IMR-90 (cell line): ENCODE measurements at regions not wholly inside any gene's neighbourhood (a gene's known extent, or its start where the extent isn't known, plus 50 kb on each side); places are given as distances from the start of the nearest gene placed in this dataset.

Source experiments
- ATAC-seq: fragments of 200-7000 bp; cut with Tn5 transposase; 2 replicates; pipeline ENCODE4 v1.9.1; 2020; ENCODE audit warnings: low read depth, mild to moderate bottlenecking, moderate library complexity
- BruUV-seq: library from RNA; stranded (reverse); fragments of 400-500 nt; replicated peaks from 2 replicates; lab custom pipeline; 2021; lab: Mats Ljungman, UMichigan
- CTCF ChIA-PET: fragments of 300-600 bp; formaldehyde crosslinking; extraction: SDS; loops from one replicate; lab custom pipeline; 2021; ENCODE audit warnings: antibody characterized with exemption; lab: Yijun Ruan, JAX
- POLR2A ChIA-PET: fragments of 300-600 bp; sonication (Branson Sonifier 250); formaldehyde crosslinking; loops from one replicate; lab custom pipeline; 2022; ENCODE audit warnings: antibody characterized with exemption; ENCODE audit not compliant: unreplicated experiment; lab: Charles Lee
- DNase-seq: peaks from one replicate; pipeline ENCODE4 v3.0.0; 2013
- H2AFZ ChIP-seq: replicated peaks from 2 replicates; pipeline ENCODE3; 2013; ENCODE audit warnings: low read length, mild to moderate bottlenecking; ENCODE audit not compliant: poor library complexity
- H2AK5ac ChIP-seq: 2 replicates; pipeline ENCODE4 v1.6.1; 2013; ENCODE audit warnings: low read depth, low read length, inconsistent platforms
- H2AK9ac ChIP-seq: replicated peaks from 2 replicates; pipeline ENCODE3; 2013; ENCODE audit warnings: mild to moderate bottlenecking, low read depth, low read length, moderate library complexity; ENCODE audit not compliant: poor library complexity
- H2BK120ac ChIP-seq: 2 replicates; pipeline ENCODE4 v1.6.1; 2013; ENCODE audit warnings: low read depth, low read length, inconsistent platforms
- H2BK15ac ChIP-seq: 3 replicates; pipeline ENCODE4 v1.6.1; 2013; ENCODE audit warnings: low read depth, low read length, inconsistent platforms
- H2BK20ac ChIP-seq: 2 replicates; pipeline ENCODE4 v1.6.1; 2013; ENCODE audit warnings: low read depth, mild to moderate bottlenecking, inconsistent platforms, low read length, moderate library complexity
- H2BK5ac ChIP-seq: 2 replicates; pipeline ENCODE4 v1.6.1; 2013; ENCODE audit warnings: mild to moderate bottlenecking, low read depth, low read length, inconsistent platforms; ENCODE audit not compliant: poor library complexity, severe bottlenecking
- H3K14ac ChIP-seq: replicated peaks from 2 replicates; pipeline ENCODE4 v1.6.1; 2013; ENCODE audit warnings: low read depth, low read length, inconsistent platforms
- H3K18ac ChIP-seq: 2 replicates; pipeline ENCODE4 v1.6.1; 2013; ENCODE audit warnings: low read depth, low read length, control low read depth
- H3K23ac ChIP-seq: 2 replicates; pipeline ENCODE4 v1.6.1; 2013; ENCODE audit warnings: low read depth, low read length, inconsistent platforms
- H3K27ac ChIP-seq: 2 replicates; pipeline ENCODE4 v1.5.1; 2013; ENCODE audit warnings: mild to moderate bottlenecking, control low read depth, low read length; ENCODE audit not compliant: insufficient read depth
- H3K27me3 ChIP-seq: 2 replicates; pipeline ENCODE4 v1.6.1; 2013; ENCODE audit warnings: low read length; ENCODE audit not compliant: control insufficient read depth, insufficient read depth
- H3K36me3 ChIP-seq: 2 replicates; pipeline ENCODE4 v1.6.1; 2013; ENCODE audit warnings: low read length, mixed read lengths; ENCODE audit not compliant: control insufficient read depth, insufficient read depth
- H3K4ac ChIP-seq: 2 replicates; pipeline ENCODE4 v1.6.1; 2013; ENCODE audit warnings: low read depth, low read length, inconsistent platforms
- H3K4me1 ChIP-seq: 2 replicates; pipeline ENCODE4 v1.6.1; 2013; ENCODE audit warnings: low read length, mixed read lengths; ENCODE audit not compliant: control insufficient read depth, insufficient read depth
- H3K4me2 ChIP-seq: 2 replicates; pipeline ENCODE4 v1.6.1; 2013; ENCODE audit warnings: low read depth, mild to moderate bottlenecking, control low read depth, low read length, moderate library complexity
- H3K4me3 ChIP-seq: 2 replicates; pipeline ENCODE4 v1.5.1; 2013; ENCODE audit warnings: low read depth, mild to moderate bottlenecking, control low read depth, low read length, moderate library complexity; ENCODE audit not compliant: insufficient read depth
- H3K56ac ChIP-seq: 2 replicates; pipeline ENCODE4 v1.6.1; 2013; ENCODE audit warnings: low read length, inconsistent platforms; ENCODE audit not compliant: insufficient read depth; ENCODE audit errors: extremely low read depth
- H3K79me1 ChIP-seq, 2 experiments: 2 replicates each; pipeline ENCODE4 v1.6.1; 2013; ENCODE audit warnings: low read length in 2 of 2, inconsistent platforms in 1 of 2, low read depth in 1 of 2
- H3K9ac ChIP-seq: 2 replicates; pipeline ENCODE4 v1.6.1; 2013; ENCODE audit warnings: low read depth, low read length, control low read depth
- H3K9me1 ChIP-seq: 2 replicates; pipeline ENCODE4 v1.6.1; 2013; ENCODE audit warnings: low read length, inconsistent platforms; ENCODE audit not compliant: insufficient read depth
- H3K9me3 ChIP-seq: 2 replicates; pipeline ENCODE4 v1.6.1; 2013; ENCODE audit warnings: low read length; ENCODE audit not compliant: control insufficient read depth, insufficient read depth
- H4K20me1 ChIP-seq: 2 replicates; pipeline ENCODE4 v1.6.1; 2013; ENCODE audit warnings: low read length, inconsistent platforms; ENCODE audit not compliant: insufficient read depth
- H4K5ac ChIP-seq: 2 replicates; pipeline ENCODE4 v1.6.1; 2013; ENCODE audit warnings: mild to moderate bottlenecking, low read depth, low read length, control low read depth
- H4K8ac ChIP-seq, 2 experiments: 2 replicates each; pipeline ENCODE4 v1.6.1; 2013; ENCODE audit warnings: low read depth in 2 of 2, low read length in 2 of 2, control low read depth in 1 of 2, inconsistent platforms in 1 of 2
- H4K91ac ChIP-seq: 2 replicates; pipeline ENCODE4 v1.6.1; 2013; ENCODE audit warnings: low read depth, low read length, inconsistent platforms; ENCODE audit not compliant: insufficient read depth
- CHD1 ChIP-seq: IDR thresholded peaks from 2 replicates; pipeline ENCODE4 v1.6.1; 2012; ENCODE audit warnings: low read depth, low read length, improper control_type of control experiment
- FOS ChIP-seq: fragments of 150-350 bp; IDR thresholded peaks from 2 replicates; pipeline ENCODE4 v1.6.1; 2016; ENCODE audit warnings: low read depth, low read length
- MAFK ChIP-seq: IDR thresholded peaks from 2 replicates; pipeline ENCODE4 v1.6.1; 2012; ENCODE audit warnings: low read depth, low read length, improper control_type of control experiment
- MAZ ChIP-seq: IDR thresholded peaks from 2 replicates; pipeline ENCODE4 v1.6.1; 2012; ENCODE audit warnings: low read depth, mild to moderate bottlenecking, low read length, improper control_type of control experiment, moderate library complexity, borderline replicate concordance
- MXI1 ChIP-seq: IDR thresholded peaks from 2 replicates; pipeline ENCODE4 v1.6.1; 2012; ENCODE audit warnings: low read depth, mild to moderate bottlenecking, low read length, moderate library complexity, borderline replicate concordance
- RAD21 ChIP-seq: IDR thresholded peaks from 2 replicates; pipeline ENCODE4 v1.6.1; 2012; ENCODE audit warnings: low read length, improper control_type of control experiment
- RCOR1 ChIP-seq: IDR thresholded peaks from 2 replicates; pipeline ENCODE4 v1.6.1; 2012; ENCODE audit warnings: mild to moderate bottlenecking, low read length, improper control_type of control experiment; ENCODE audit not compliant: insufficient replicate concordance
- RFX5 ChIP-seq: IDR thresholded peaks from 2 replicates; pipeline ENCODE4 v1.8.0; 2012; ENCODE audit warnings: low read depth, mild to moderate bottlenecking, low read length, moderate library complexity
- dilution Hi-C: fragments of 300-500 bp; cut with HindIII; formaldehyde crosslinking; loops from one replicate; pipeline ENCODE4 v1.14.3; 2018; ENCODE audit warnings: low sequenced_read_pairs; ENCODE audit not compliant: unreplicated experiment
- in situ Hi-C: fragments of 300-500 bp; cut with MboI; formaldehyde crosslinking; loops from 3 replicates; pipeline ENCODE4 v1.14.3; 2019; ENCODE audit warnings: low sequenced_read_pairs, inconsistent platforms, mixed read lengths
- intact Hi-C: fragments of 100-400 bp; cut with micrococcal nuclease; formaldehyde crosslinking; loops from 2 replicates; pipeline ENCODE4 v1.10.0; 2022
- TF ChIP-seq, protein P1 (sequence below): fragments of 150-350 bp; IDR thresholded peaks from 2 replicates; pipeline ENCODE4 v1.6.1; 2016; ENCODE audit warnings: low read depth, mild to moderate bottlenecking, low read length, moderate library complexity, borderline replicate concordance
- TF ChIP-seq, protein P2 (sequence below): conservative IDR thresholded peaks from 2 replicates; pipeline ENCODE4 v1.5.1; 2012; ENCODE audit warnings: mild to moderate bottlenecking, low read depth, low read length, improper control_type of control experiment

DNA sequence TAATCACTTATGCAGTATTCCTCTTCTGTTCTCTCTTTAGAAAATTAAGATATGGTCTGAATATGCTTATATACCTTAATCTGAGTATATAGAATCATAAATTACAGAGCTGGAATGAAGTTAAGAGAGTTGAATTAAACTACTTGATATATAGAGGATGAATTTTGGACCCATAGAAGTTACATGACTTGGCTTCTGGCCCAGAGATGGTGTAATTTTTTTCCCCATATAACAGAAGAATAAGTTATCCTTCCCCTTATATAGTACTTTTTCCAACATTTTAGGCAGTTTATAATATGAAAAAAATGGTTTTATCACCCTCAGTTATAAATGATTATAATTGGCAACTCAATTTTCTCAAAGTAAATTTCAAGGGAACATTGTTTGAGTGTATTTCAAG lies 616.3 kb downstream of the TBC1D4 start:
- no peak overlapping the region for H3K4ac ChIP-seq
- no peak overlapping the region for H3K23ac ChIP-seq
- no peaks in the 10 kb centered on the region for H3K9me1 ChIP-seq
- H2BK20ac ChIP-seq: no peak overlapping the region
- no peak overlapping the region for H2BK5ac ChIP-seq
- no peak overlapping the region for H4K8ac ChIP-seq
- no peak overlapping the region for H2AK9ac ChIP-seq
- dilution Hi-C loops (no loop called here), in situ Hi-C loops (no loop called here), intact Hi-C loops (no loop called here)
- no peak for ATAC-seq
- H2BK120ac ChIP-seq: no peak overlapping the region
- H2AK5ac ChIP-seq: no peak overlapping the region
- CTCF ChIA-PET: no interaction called here
- no peak overlapping the region for H3K56ac ChIP-seq
- no peak overlapping the region for H2AFZ ChIP-seq
- no peaks in the 10 kb centered on the region for H4K20me1 ChIP-seq
- POLR2A ChIA-PET: no interaction called here
- H3K9ac ChIP-seq: no peak overlapping the region
- no peak overlapping the region for H3K4me3 ChIP-seq
- no peak overlapping the region for H2BK15ac ChIP-seq
- no peaks in the 10 kb centered on the region for H3K4me1 ChIP-seq
- H3K14ac ChIP-seq: no peak overlapping the region
- no peak overlapping the region for H3K4me2 ChIP-seq
- H3K79me1 ChIP-seq: no peaks in the 10 kb centered on the region
- no TSS peak for BruUV-seq
- no peaks in the 10 kb centered on the region for H3K9me3 ChIP-seq
- no peak overlapping the region for H3K27ac ChIP-seq
- H3K18ac ChIP-seq: no peak overlapping the region
- H3K27me3 ChIP-seq: no peaks in the 10 kb centered on the region
- no peak for DNase-seq
- no peak overlapping the region for H4K91ac ChIP-seq
- no peaks in the 10 kb centered on the region for H3K36me3 ChIP-seq
- TF ChIP-seq, protein P1, sequence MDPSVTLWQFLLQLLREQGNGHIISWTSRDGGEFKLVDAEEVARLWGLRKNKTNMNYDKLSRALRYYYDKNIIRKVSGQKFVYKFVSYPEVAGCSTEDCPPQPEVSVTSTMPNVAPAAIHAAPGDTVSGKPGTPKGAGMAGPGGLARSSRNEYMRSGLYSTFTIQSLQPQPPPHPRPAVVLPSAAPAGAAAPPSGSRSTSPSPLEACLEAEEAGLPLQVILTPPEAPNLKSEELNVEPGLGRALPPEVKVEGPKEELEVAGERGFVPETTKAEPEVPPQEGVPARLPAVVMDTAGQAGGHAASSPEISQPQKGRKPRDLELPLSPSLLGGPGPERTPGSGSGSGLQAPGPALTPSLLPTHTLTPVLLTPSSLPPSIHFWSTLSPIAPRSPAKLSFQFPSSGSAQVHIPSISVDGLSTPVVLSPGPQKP: no peak
- TF ChIP-seq RCOR1: no peak
- TF ChIP-seq FOS: no peak
- TF ChIP-seq MAFK: no peak
- no peak for TF ChIP-seq CHD1
- TF ChIP-seq RAD21: no peak
- no peak for TF ChIP-seq RFX5
- TF ChIP-seq, protein P2, sequence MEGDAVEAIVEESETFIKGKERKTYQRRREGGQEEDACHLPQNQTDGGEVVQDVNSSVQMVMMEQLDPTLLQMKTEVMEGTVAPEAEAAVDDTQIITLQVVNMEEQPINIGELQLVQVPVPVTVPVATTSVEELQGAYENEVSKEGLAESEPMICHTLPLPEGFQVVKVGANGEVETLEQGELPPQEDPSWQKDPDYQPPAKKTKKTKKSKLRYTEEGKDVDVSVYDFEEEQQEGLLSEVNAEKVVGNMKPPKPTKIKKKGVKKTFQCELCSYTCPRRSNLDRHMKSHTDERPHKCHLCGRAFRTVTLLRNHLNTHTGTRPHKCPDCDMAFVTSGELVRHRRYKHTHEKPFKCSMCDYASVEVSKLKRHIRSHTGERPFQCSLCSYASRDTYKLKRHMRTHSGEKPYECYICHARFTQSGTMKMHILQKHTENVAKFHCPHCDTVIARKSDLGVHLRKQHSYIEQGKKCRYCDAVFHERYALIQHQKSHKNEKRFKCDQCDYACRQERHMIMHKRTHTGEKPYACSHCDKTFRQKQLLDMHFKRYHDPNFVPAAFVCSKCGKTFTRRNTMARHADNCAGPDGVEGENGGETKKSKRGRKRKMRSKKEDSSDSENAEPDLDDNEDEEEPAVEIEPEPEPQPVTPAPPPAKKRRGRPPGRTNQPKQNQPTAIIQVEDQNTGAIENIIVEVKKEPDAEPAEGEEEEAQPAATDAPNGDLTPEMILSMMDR: no peak
- no peak for TF ChIP-seq MAZ
- TF ChIP-seq MXI1: no peak
- H4K5ac ChIP-seq: no peak overlapping the region
